Activated naive CD8-positive, alpha-beta T cell treated with anti-CD3 and anti-CD28 coated beads for 36 hours (primary cell): ENCODE measurements at regions not wholly inside any gene's neighbourhood (a gene's known extent, or its start where the extent isn't known, plus 50 kb on each side); places are given as distances from the start of the nearest gene placed in this dataset.
A peak's percentile ranks its signal among the peaks of the same experiment; 100 is the strongest.

Experiments used
- DNase-seq: peaks from one replicate; pipeline ENCODE4 v3.0.0; 2021
- H3K27ac Mint-ChIP-seq: one replicate; pipeline ENCODE4 v1.8.0; 2022; ENCODE audit warnings: mild to moderate bottlenecking, moderate library complexity, mixed read lengths
- H3K27me3 Mint-ChIP-seq: one replicate; pipeline ENCODE4 v1.8.0; 2022; ENCODE audit warnings: mild to moderate bottlenecking, mixed read lengths
- H3K36me3 Mint-ChIP-seq: one replicate; pipeline ENCODE4 v1.8.0; 2021; ENCODE audit warnings: mild to moderate bottlenecking, mixed read lengths
- H3K4me1 Mint-ChIP-seq: one replicate; pipeline ENCODE4 v1.8.0; 2021; ENCODE audit warnings: mixed read lengths
- H3K4me3 Mint-ChIP-seq: one replicate; pipeline ENCODE4 v1.8.0; 2022; ENCODE audit warnings: mild to moderate bottlenecking, moderate library complexity, mixed read lengths
- H3K9me3 Mint-ChIP-seq: one replicate; pipeline ENCODE4 v1.8.0; 2022; ENCODE audit warnings: mixed read lengths

DNA sequence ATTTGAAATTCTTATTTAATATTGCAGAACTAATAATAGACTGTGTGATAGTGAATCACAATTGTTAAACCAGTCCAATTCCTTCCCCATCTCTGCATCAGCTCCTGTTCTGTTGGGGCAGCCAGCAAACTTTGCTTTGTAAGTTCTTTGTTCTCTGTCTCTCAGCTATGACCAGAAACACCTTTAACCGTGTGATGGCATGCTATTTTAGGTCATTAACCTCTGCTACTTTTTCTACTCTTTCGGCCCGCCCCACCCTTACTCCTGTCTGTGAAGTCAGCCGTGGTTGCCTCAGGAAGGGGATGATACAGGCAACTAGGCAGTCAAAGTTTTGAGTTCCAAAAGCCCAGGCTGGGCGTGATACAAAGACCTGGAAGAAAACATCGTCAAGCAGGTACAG lies 51.3 kb upstream of the EGFL6 start:
- Mint-ChIP-seq H3K4me3 (no peak overlapping the region), H3K4me1 (peaks cover 4% of the 10 kb centered on the region), H3K36me3 (no peaks in the 10 kb centered on the region), H3K9me3 (no peaks in the 10 kb centered on the region), H3K27ac (no peak overlapping the region), H3K27me3 (no peaks in the 10 kb centered on the region)
- DNase-seq = no peak

DNA sequence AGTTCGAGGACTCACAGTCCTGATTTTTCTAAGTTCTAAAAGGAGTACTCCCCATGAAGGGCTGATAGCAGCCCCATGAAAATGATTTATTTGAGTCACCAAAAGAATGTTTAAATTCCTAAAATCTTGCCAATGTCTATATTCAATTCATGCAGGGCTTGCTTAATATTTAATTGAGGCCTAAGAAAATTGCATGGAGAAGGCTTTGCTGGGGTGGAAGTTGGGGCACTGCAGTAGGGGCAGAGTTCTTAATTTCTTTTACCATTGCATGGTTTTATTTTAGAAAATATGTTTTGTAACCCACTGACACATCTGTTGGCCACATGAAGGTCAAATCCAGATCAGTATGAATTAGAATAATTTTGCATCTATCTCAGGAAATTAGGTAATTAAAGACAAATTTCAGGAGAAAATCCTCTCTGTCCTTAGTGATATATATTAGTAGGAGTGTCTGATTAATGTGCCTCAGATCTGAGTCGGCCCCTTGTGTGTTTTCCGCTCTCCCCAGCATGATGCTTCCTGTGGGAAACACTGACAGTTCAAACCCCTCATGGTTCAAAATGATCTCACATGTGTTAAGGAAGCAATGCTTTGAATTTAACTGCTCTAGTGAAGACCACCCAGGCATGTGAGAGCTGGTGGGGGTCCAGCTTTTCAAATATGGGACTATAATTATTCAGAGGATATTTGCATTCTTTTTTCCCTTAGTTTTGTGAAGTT lies 54.0 kb upstream of the EGFL6 start:
- no peaks in the 10 kb centered on the region for H3K36me3 Mint-ChIP-seq
- peaks cover 4% of the 10 kb centered on the region for H3K4me1 Mint-ChIP-seq
- no peak for DNase-seq
- H3K27ac Mint-ChIP-seq = no peak overlapping the region
- no peak overlapping the region for H3K4me3 Mint-ChIP-seq
- H3K9me3 Mint-ChIP-seq = no peaks in the 10 kb centered on the region
- no peaks in the 10 kb centered on the region for H3K27me3 Mint-ChIP-seq

DNA sequence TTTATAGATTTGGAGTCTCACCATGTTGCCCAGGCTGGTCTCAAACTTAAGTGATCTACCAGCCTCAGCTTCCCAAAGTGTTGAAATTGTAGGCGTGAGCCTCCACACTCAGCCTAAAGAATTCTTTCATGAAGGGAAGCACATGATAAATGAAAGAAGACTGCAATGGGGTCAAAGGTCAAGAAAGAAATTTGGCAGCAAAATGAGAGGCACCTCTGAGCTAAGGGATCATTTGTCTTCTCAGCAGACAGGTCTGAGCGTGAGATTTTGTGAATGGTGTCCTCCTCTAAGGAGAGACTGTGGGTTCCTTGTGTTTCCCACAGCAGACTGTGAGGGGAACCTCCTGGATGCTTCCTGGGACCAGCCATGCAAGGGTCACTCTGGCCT lies 57.5 kb upstream of the EGFL6 start:
- no peak overlapping the region for H3K4me3 Mint-ChIP-seq

DNA sequence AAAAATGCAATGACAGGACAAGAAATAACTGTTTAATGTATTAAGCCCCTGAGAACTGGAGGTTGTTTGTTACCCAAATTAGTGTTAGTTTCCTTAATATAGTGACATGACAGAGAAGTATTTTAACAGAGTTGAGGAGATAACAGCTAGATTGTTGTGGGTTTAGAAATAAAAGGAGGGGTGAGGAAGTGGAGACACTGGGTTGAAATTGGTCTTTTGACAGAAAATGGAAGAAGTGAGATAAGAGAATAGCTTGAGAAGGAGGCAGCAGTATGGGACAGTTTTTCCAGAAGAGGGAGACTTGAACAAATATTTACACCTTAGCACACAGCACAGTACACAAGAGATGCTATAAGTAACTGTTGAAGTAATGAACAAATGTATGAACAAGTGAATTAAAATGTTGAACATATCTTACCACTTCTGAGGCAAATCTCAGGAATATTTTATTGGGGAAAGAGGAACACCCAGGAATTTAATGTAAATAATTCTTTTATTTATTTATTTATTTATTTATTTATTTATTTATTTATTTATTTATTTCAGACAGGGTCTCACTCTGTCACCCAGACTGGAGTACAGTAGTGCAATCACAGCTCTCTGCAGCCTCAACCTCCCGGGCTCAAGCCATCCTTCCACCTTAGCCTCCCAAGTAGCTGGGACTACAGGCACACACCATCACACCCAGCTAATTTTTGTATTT lies 58.0 kb upstream of the EGFL6 start:
- no peaks in the 10 kb centered on the region for H3K9me3 Mint-ChIP-seq
- DNase-seq = no peak
- no peaks in the 10 kb centered on the region for H3K27me3 Mint-ChIP-seq
- no peak overlapping the region for H3K27ac Mint-ChIP-seq
- H3K36me3 Mint-ChIP-seq = no peaks in the 10 kb centered on the region
- no peak overlapping the region for H3K4me3 Mint-ChIP-seq
- no peaks in the 10 kb centered on the region for H3K4me1 Mint-ChIP-seq

More for the DNA sequence above, 57.5 kb upstream of the EGFL6 start:
- no peak overlapping the region for H3K27ac Mint-ChIP-seq
- H3K9me3 Mint-ChIP-seq = no peaks in the 10 kb centered on the region
- no peaks in the 10 kb centered on the region for H3K4me1 Mint-ChIP-seq
- H3K27me3 Mint-ChIP-seq = no peaks in the 10 kb centered on the region
- no peak for DNase-seq
- no peaks in the 10 kb centered on the region for H3K36me3 Mint-ChIP-seq

DNA sequence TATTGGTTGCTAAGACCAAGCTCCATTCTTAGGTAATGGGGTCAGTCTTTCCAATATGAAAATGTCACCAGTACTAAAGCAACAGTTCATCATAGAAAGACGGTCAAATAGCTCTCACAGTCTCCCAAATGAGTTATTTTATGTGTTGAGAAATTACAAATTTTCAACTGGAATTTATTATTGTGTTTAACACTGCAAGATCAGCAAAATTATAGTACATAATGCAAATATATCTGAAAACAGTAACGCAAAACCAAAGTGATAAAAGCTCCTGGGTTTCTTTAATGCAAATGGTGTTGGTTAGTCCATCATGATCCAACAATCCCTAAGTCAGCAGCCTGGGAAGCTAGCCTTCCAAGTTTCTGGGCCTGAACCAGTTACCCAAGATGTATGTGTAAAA lies 61.5 kb upstream of the EGFL6 start:
- H3K27me3 Mint-ChIP-seq = no peaks in the 10 kb centered on the region
- H3K4me3 Mint-ChIP-seq = no peak overlapping the region
- no peak overlapping the region for H3K27ac Mint-ChIP-seq
- DNase-seq = no peak
- H3K36me3 Mint-ChIP-seq = no peaks in the 10 kb centered on the region
- no peaks in the 10 kb centered on the region for H3K4me1 Mint-ChIP-seq
- H3K9me3 Mint-ChIP-seq = no peaks in the 10 kb centered on the region

DNA sequence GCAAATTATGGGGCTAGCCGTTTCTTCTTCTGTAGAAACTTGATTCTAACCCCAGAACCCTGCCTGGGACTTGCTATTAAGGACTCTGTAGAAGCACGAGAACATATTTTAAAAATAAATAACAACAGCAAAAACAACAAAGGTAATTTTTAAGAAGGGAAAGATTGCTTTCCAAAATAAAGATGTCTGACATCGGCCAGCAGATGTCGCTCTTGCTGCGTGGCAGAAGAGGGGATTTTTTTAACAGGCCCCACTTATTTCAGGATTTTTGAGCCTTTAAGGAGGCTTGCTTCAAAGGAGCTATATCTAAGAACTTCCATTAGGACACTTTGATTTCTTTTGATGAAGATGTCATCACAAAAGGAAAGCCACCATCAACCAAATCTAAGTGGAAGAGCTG lies 62.8 kb upstream of the EGFL6 start:
- Mint-ChIP-seq H3K4me3 (no peak overlapping the region), H3K27ac (no peak overlapping the region), H3K9me3 (no peaks in the 10 kb centered on the region), H3K27me3 (no peaks in the 10 kb centered on the region), H3K36me3 (no peaks in the 10 kb centered on the region), H3K4me1 (peaks cover 4% of the 10 kb centered on the region)
- peak; percentile 6 for DNase-seq

DNA sequence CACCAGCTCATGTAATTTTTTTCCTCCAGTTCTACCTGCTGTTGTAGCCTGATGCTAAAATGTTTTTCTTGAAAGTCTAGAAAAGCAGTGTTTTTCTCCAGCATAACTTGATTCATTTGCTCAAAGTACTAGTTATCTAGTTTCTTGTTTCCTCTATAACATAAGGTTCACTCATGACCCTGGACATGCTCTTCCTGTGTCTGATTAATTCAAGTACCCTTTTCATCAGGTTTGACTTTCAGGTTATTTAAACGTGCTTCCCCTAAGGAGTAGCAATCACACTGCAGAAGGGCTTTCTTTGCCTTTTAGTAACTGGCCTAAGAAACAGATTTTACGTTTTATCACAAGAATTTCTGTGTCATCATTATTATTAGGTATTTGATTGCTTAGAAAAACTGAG lies 66.8 kb upstream of the EGFL6 start:
- Mint-ChIP-seq H3K27me3 (no peaks in the 10 kb centered on the region), H3K27ac (peak overlapping the region; percentile 67), H3K9me3 (no peaks in the 10 kb centered on the region)

DNA sequence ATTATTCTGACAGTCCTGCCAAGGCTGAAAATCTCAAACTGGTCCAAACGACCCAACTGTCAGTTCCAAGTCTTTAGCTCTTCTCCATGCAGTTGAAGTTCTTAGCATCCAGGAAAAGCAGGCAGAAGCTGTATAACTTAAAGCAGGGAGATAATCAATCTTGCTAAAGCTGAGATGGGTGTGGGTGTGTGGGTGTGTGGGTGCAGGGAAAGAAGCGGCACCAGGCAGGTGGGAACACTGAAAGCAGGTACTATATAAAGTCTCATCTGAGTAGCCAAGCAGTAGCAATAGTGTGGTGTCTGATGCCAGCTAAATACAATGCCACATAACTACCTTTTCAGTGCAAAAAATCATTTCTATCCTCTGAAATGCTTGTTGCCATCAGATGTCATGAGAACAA lies 69.7 kb upstream of the EGFL6 start:
- no peak overlapping the region for H3K4me3 Mint-ChIP-seq
- H3K27me3 Mint-ChIP-seq = no peaks in the 10 kb centered on the region
- no peaks in the 10 kb centered on the region for H3K36me3 Mint-ChIP-seq
- H3K27ac Mint-ChIP-seq = no peak overlapping the region
- H3K9me3 Mint-ChIP-seq = no peaks in the 10 kb centered on the region
- H3K4me1 Mint-ChIP-seq = peaks cover 4% of the 10 kb centered on the region
- no peak for DNase-seq

More for the DNA sequence above, 66.8 kb upstream of the EGFL6 start:
- no peak for DNase-seq
- Mint-ChIP-seq H3K4me1 (peaks cover 4% of the 10 kb centered on the region), H3K4me3 (no peak overlapping the region), H3K36me3 (no peaks in the 10 kb centered on the region)

DNA sequence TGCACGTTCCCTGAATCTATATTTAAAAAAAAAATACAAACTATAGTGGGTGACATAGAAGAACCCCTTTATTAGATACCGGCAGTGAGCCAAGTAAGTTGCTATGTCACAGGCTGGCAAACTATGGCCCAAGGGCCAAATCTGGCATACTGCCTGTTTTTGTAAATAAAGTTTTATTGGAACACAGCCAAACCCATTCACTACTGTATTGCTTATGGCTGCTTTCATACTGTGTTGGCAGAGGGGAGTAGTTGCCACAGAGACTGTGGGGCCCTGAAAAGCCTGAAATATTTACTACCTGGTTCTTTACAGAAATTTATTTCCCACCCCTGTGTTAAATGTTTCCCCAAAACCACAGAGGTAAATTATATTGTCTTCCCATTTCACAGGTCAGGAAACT lies 71.2 kb upstream of the EGFL6 start:
- Mint-ChIP-seq H3K27ac (no peak overlapping the region), H3K27me3 (no peaks in the 10 kb centered on the region), H3K4me3 (no peak overlapping the region), H3K36me3 (no peaks in the 10 kb centered on the region), H3K4me1 (peaks cover 4% of the 10 kb centered on the region), H3K9me3 (no peaks in the 10 kb centered on the region)
- no peak for DNase-seq

DNA sequence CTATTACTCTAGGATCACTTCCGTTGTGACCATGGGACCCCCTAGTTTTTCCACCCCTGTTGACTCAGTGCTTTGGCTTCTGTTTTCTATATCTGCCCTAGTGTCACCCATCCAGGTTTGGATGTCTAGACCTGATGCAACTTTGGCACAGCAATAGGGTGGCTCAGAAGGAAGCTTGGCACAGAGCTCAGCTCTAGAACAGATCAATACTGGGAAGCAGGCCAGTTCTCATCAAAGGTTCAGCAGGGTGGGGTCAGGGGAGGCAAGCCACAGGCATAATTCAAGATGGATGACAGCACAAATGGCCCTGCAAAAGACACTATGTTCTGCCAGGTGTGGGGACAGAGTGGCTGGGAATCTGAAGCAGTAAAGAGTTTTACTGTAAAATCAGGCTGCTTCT lies 74.2 kb upstream of the EGFL6 start:
- no peak overlapping the region for H3K4me3 Mint-ChIP-seq
- H3K4me1 Mint-ChIP-seq = no peaks in the 10 kb centered on the region
- DNase-seq = no peak
- H3K36me3 Mint-ChIP-seq = no peaks in the 10 kb centered on the region
- H3K27ac Mint-ChIP-seq = no peak overlapping the region
- H3K9me3 Mint-ChIP-seq = no peaks in the 10 kb centered on the region
- H3K27me3 Mint-ChIP-seq = no peaks in the 10 kb centered on the region

DNA sequence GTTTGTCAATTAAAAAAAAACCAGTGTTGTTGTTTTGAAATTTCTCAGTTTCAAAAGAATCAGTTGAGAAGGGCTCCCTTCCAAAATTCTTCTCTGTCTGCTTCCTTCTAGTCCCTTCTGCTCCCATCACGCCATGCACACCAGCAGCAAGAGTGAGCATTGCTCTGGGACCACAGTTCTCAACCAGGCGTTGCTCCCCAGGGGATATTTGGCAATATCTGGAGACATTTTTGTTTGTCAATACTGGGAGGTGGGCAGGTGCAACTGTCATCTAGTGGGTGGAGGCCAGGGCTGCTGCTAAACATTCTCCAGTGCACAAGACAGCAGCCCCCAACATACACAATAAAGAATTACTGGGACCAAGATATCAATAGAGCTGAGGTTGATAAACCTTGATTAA lies 74.8 kb upstream of the EGFL6 start:
- Mint-ChIP-seq H3K27me3 (no peaks in the 10 kb centered on the region), H3K27ac (no peak overlapping the region)

DNA sequence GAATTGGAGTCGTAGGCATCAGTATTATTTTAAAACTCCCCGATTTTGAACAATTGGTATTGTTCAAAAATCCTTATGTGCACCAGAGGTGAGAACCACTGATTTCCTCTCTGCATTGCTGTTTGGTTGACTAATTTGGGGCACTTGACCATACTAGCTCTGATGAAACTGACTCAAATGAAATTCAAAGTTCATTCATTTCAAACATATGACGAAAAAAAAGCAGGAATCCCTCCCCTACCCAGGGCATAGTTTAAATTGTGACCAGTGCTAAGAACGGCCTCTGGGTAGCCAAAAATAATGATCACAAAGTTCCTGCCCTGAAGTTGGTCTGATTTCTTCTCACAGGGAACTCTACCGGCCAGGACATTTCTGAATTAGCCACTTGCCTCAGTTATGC lies 75.7 kb upstream of the EGFL6 start:
- Mint-ChIP-seq H3K9me3 (no peaks in the 10 kb centered on the region), H3K27me3 (no peaks in the 10 kb centered on the region), H3K4me1 (no peaks in the 10 kb centered on the region), H3K36me3 (no peaks in the 10 kb centered on the region), H3K27ac (no peak overlapping the region), H3K4me3 (no peak overlapping the region)
- DNase-seq = no peak

More for the DNA sequence above, 74.8 kb upstream of the EGFL6 start:
- Mint-ChIP-seq H3K4me1 (no peaks in the 10 kb centered on the region), H3K9me3 (no peaks in the 10 kb centered on the region), H3K4me3 (no peak overlapping the region), H3K36me3 (no peaks in the 10 kb centered on the region)
- no peak for DNase-seq

DNA sequence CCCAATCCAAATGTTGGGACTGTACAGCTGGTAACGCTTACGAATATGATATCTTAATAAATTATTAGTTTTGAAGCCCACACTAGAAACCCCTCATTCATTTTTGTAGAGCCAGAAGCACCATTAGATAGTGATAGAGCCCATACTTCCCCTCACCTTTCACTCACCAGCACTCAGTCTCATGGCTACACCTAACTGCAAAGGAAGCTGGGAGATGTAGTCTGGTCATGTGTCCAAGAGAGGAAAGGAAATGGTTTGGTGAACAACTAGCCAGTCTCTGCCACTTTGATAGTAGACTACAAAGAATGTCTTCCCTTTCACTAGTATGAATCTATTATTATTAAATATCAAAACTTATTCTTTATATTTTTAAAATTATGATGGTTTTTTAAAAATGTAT lies 77.1 kb upstream of the EGFL6 start:
- no peaks in the 10 kb centered on the region for H3K27me3 Mint-ChIP-seq
- peaks cover 9% of the 10 kb centered on the region for H3K4me1 Mint-ChIP-seq
- no peaks in the 10 kb centered on the region for H3K9me3 Mint-ChIP-seq
- H3K36me3 Mint-ChIP-seq = no peaks in the 10 kb centered on the region
- H3K27ac Mint-ChIP-seq = no peak overlapping the region
- no peak for DNase-seq
- H3K4me3 Mint-ChIP-seq = no peak overlapping the region

DNA sequence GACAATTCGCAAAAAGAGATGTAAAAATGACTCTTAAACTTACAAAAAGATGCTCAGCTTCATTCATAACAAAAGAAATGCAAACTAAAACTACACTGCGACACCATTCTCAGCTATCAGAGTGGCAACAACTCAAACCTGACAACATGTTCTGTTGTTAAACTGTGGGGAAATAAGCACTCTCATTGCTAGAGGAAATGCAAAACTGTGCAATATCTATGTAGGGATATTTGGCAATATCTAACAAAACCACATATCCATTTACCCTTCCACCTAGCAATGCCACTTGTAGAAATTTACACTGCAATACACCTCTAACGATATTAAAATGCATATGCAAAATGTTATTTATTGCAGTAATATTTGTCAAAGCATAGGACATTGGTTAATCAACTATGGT lies 78.3 kb upstream of the EGFL6 start:
- Mint-ChIP-seq H3K27ac (no peak overlapping the region), H3K9me3 (no peaks in the 10 kb centered on the region), H3K4me3 (no peak overlapping the region), H3K27me3 (no peaks in the 10 kb centered on the region), H3K36me3 (no peaks in the 10 kb centered on the region), H3K4me1 (peaks cover 15% of the 10 kb centered on the region)
- DNase-seq = no peak

DNA sequence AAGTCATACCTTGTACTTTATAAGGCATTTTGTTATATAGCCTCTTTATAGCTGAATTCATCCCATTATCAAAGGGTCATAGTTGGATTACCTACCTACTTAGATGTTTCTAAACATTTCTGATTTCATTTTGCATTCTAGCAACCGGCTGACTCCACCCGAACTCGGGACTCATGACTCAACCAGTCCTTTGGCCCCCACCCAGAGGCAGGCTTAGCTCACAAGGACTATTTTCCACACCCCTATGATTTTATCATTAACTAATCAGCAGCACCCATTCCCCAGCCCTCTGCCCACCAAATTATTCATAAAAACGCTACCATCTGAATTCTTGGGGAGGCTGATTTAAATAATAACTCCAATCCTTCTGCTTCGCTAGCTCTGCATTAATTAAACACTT lies 79.9 kb upstream of the EGFL6 start:
- Mint-ChIP-seq H3K4me3 (no peak overlapping the region), H3K27me3 (no peaks in the 10 kb centered on the region), H3K4me1 (peaks cover 15% of the 10 kb centered on the region), H3K9me3 (no peaks in the 10 kb centered on the region), H3K27ac (no peak overlapping the region), H3K36me3 (no peaks in the 10 kb centered on the region)
- DNase-seq = no peak
